ENCODE measurements at regions not wholly inside any gene's neighbourhood (a gene's known extent, or its start where the extent isn't known, plus 50 kb on each side); places are given as distances from the start of the nearest gene placed in this dataset.

GRCh38 chr6:10111975-10112374 is 302.9 kb downstream of the TFAP2A start:
- TF ChIP-seq CTCF (IDR thresholded peaks at IDR 0.05), result no peak
- no peak for TF ChIP-seq POLR2A (IDR thresholded peaks at IDR 0.05)

Measured in uterus (tissue), 2 donors.